Fibroblast of lung (primary cell): ENCODE measurements at regions not wholly inside any gene's neighbourhood (a gene's known extent, or its start where the extent isn't known, plus 50 kb on each side); places are given as distances from the start of the nearest gene placed in this dataset.

Experiments used
- DNase-seq, 2 donors: peaks; one replicate each; pipeline versions ENCODE4 v3.0.0 to v3.0.0-alpha.2; 2010; ENCODE audit warnings: low read depth in 2 of 2
- H2AFZ ChIP-seq: 2 replicates; pipeline ENCODE4 v1.5.1; 2012; ENCODE audit warnings: low read length, control low read depth, inconsistent platforms
- H3K27ac ChIP-seq: 2 replicates; pipeline ENCODE4 v1.5.1; 2011; ENCODE audit warnings: low read length, control low read depth; ENCODE audit not compliant: insufficient read depth
- H3K27me3 ChIP-seq: 2 replicates; pipeline ENCODE4 v1.5.1; 2011; ENCODE audit warnings: mild to moderate bottlenecking, low read length; ENCODE audit not compliant: control insufficient read depth, insufficient read depth
- H3K36me3 ChIP-seq: 2 replicates; pipeline ENCODE4 v1.5.1; 2011; ENCODE audit warnings: low read length; ENCODE audit not compliant: control insufficient read depth, insufficient read depth
- H3K4me1 ChIP-seq: 2 replicates; pipeline ENCODE4 v1.5.1; 2011; ENCODE audit warnings: low read length; ENCODE audit not compliant: control insufficient read depth, insufficient read depth; ENCODE audit errors: extremely low read depth
- H3K4me2 ChIP-seq: 2 replicates; pipeline ENCODE4 v1.5.1; 2011; ENCODE audit warnings: low read length, control low read depth; ENCODE audit not compliant: insufficient read depth; ENCODE audit errors: extremely low read depth
- H3K4me3 ChIP-seq, 4 experiments: fragments of 200-600 bp in 1 of 4; sonication (generic) in 1 of 4; replicated peaks in 1 of 4; 2 replicates each; pipeline ENCODE4 v1.5.1; 2011 to 2016; ENCODE audit warnings: low read length in 4 of 4, low read depth in 3 of 4, mild to moderate bottlenecking in 3 of 4, control low read depth in 2 of 4, inconsistent platforms in 1 of 4, mixed read lengths in 1 of 4; ENCODE audit not compliant: insufficient read depth in 1 of 4; ENCODE audit errors: control extremely low read depth in 1 of 4
- H3K79me2 ChIP-seq: 2 replicates; pipeline ENCODE4 v1.5.1; 2012; ENCODE audit warnings: mild to moderate bottlenecking, low read length, inconsistent platforms; ENCODE audit not compliant: control insufficient read depth, insufficient read depth
- H3K9ac ChIP-seq: 2 replicates; pipeline ENCODE4 v1.5.1; 2011; ENCODE audit warnings: mild to moderate bottlenecking, low read length, control low read depth; ENCODE audit not compliant: insufficient read depth
- H3K9me3 ChIP-seq: 2 replicates; pipeline ENCODE4 v1.5.1; 2012; ENCODE audit warnings: low read depth, low read length; ENCODE audit not compliant: control insufficient read depth, insufficient read depth
- H4K20me1 ChIP-seq: 2 replicates; pipeline ENCODE4 v1.5.1; 2011; ENCODE audit warnings: low read length; ENCODE audit not compliant: control insufficient read depth, insufficient read depth; ENCODE audit errors: extremely low read depth
- EZH2 ChIP-seq: IDR thresholded peaks from 2 replicates; pipeline ENCODE4 v1.5.1; 2012; ENCODE audit warnings: low read length, control low read depth, mild to moderate bottlenecking; ENCODE audit errors: missing control alignments
- TF ChIP-seq, protein P1 (sequence below), 2 donors: IDR thresholded peaks in 1 of 2; conservative IDR thresholded peaks in 1 of 2; 1 replicate in 1 of 2; 2 replicates in 1 of 2; pipeline ENCODE4 v1.5.1; 2011 to 2012; ENCODE audit warnings: low read length in 2 of 2, control low read depth in 1 of 2, inconsistent platforms in 1 of 2, low read depth in 1 of 2, mild to moderate bottlenecking in 1 of 2

DNA sequence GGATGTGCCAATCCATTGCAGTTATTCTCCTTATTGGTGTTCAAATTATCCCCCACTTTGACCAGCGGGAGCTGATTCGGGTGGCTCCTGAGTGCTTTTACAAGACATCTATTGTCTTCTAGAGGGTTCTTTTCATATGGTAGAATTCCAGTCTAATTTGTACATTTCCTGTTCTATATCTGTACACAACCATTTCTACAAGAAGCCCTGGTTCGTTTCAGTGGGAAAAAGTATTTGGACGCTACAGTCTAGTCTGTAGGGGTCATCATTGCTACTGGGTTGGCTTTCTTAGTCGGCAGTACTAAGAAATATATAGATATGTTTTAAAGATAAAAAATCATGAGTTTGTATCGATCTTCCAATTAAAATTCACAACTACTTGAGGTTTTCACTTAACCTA, 262.6 kb downstream of the MAP2K6 start:
- no peaks in the 10 kb centered on the region for H3K4me1 ChIP-seq
- no peak overlapping the region for H3K4me3 ChIP-seq
- H3K79me2 ChIP-seq, result no peaks in the 10 kb centered on the region
- no peak overlapping the region for H2AFZ ChIP-seq
- H3K4me2 ChIP-seq, result no peak overlapping the region
- no peaks in the 10 kb centered on the region for H3K27me3 ChIP-seq
- TF ChIP-seq, protein P1, sequence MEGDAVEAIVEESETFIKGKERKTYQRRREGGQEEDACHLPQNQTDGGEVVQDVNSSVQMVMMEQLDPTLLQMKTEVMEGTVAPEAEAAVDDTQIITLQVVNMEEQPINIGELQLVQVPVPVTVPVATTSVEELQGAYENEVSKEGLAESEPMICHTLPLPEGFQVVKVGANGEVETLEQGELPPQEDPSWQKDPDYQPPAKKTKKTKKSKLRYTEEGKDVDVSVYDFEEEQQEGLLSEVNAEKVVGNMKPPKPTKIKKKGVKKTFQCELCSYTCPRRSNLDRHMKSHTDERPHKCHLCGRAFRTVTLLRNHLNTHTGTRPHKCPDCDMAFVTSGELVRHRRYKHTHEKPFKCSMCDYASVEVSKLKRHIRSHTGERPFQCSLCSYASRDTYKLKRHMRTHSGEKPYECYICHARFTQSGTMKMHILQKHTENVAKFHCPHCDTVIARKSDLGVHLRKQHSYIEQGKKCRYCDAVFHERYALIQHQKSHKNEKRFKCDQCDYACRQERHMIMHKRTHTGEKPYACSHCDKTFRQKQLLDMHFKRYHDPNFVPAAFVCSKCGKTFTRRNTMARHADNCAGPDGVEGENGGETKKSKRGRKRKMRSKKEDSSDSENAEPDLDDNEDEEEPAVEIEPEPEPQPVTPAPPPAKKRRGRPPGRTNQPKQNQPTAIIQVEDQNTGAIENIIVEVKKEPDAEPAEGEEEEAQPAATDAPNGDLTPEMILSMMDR (conservative IDR thresholded peaks at IDR 0.05 in 1 of 2, IDR thresholded peaks at IDR 0.05 in 1 of 2; ENCODE audit: low read depth in 1 of 2, low read length in 2 of 2), result peak; percentile 12 to 33
- no peak for TF ChIP-seq EZH2
- no peaks in the 10 kb centered on the region for H4K20me1 ChIP-seq
- H3K9me3 ChIP-seq, result no peaks in the 10 kb centered on the region
- H3K27ac ChIP-seq, result no peak overlapping the region
- H3K36me3 ChIP-seq, result no peaks in the 10 kb centered on the region
- no peak overlapping the region for H3K9ac ChIP-seq
- peak in 1 of 2 donors; percentile 47 for DNase-seq

DNA sequence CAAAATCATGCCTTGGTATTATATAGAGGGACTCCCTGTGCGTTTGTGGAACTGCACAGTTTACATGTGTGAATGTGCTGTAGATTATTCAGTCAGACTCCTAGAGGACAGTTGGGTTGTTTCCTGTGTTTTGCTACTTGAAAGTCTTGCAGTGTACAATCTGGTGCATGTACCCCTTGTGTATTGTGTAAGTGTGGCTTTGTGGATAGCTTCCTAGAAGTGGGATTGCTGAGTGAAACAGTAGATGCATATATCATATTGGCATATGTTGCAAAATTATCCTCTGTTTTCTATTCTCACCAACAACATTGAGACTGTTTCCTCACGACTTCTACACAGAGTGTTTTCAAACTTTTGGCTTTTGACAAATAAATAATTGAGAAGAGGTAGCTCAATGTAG, 263.7 kb downstream of the MAP2K6 start:
- H4K20me1 ChIP-seq, result no peaks in the 10 kb centered on the region
- H3K9ac ChIP-seq, result no peak overlapping the region
- H2AFZ ChIP-seq, result no peak overlapping the region
- no peaks in the 10 kb centered on the region for H3K9me3 ChIP-seq
- no peaks in the 10 kb centered on the region for H3K79me2 ChIP-seq
- DNase-seq, result no peak
- no peaks in the 10 kb centered on the region for H3K36me3 ChIP-seq
- H3K27ac ChIP-seq, result no peak overlapping the region
- TF ChIP-seq EZH2, result no peak
- TF ChIP-seq, protein P1 (conservative IDR thresholded peaks at IDR 0.05 in 1 of 2, IDR thresholded peaks at IDR 0.05 in 1 of 2; ENCODE audit: low read depth in 1 of 2, low read length in 2 of 2), result no peak
- no peaks in the 10 kb centered on the region for H3K27me3 ChIP-seq
- no peak overlapping the region for H3K4me3 ChIP-seq
- no peak overlapping the region for H3K4me2 ChIP-seq
- no peaks in the 10 kb centered on the region for H3K4me1 ChIP-seq

GRCh38 chr17:69679829-69680228, 265.3 kb downstream of the MAP2K6 start:
- no peak overlapping the region for H3K9ac ChIP-seq
- H3K4me2 ChIP-seq, result no peak overlapping the region
- H3K4me3 ChIP-seq, result no peak overlapping the region
- TF ChIP-seq, protein P1 (conservative IDR thresholded peaks at IDR 0.05 in 1 of 2, IDR thresholded peaks at IDR 0.05 in 1 of 2; ENCODE audit: low read depth in 1 of 2, low read length in 2 of 2), result no peak
- TF ChIP-seq EZH2, result no peak
- H3K79me2 ChIP-seq, result no peaks in the 10 kb centered on the region
- no peaks in the 10 kb centered on the region for H3K36me3 ChIP-seq
- H2AFZ ChIP-seq, result no peak overlapping the region
- H3K4me1 ChIP-seq, result no peaks in the 10 kb centered on the region
- DNase-seq, result peak in 1 of 2 donors; percentile 80
- no peaks in the 10 kb centered on the region for H4K20me1 ChIP-seq
- no peak overlapping the region for H3K27ac ChIP-seq
- no peaks in the 10 kb centered on the region for H3K27me3 ChIP-seq
- no peaks in the 10 kb centered on the region for H3K9me3 ChIP-seq
